NOMO-1 treated with dmso at 0.1 percent for 144 hours (cell line): ENCODE measurements at regions not wholly inside any gene's neighbourhood (a gene's known extent, or its start where the extent isn't known, plus 50 kb on each side); places are given as distances from the start of the nearest gene placed in this dataset.
"Not testable (repeated sequence)": the region's sequence is repeated elsewhere in the genome, so short reads cannot be mapped to it uniquely, and the experiment has no call there.

Source experiments
- DNase-seq: peaks from one replicate; lab custom pipeline; 2025; ENCODE audit not compliant: unreplicated experiment; lab: John Stamatoyannopoulos, UW

- DNase-seq, result no peak
Observed at GRCh38 chr22:22716136-22716665, 71.8 kb downstream of the GGTLC2 start.

- no peak for DNase-seq
Observed at GRCh38 chr22:22717664-22718063, 73.2 kb downstream of the GGTLC2 start.

GRCh38 chr22:22720201-22720723 lies 75.8 kb downstream of the GGTLC2 start:
- peak; percentile 84 for DNase-seq

- peak; percentile 34 for DNase-seq
Observed at GRCh38 chr22:22720724-22721261, 76.4 kb downstream of the GGTLC2 start.

GRCh38 chr22:22721681-22722354 lies 77.4 kb downstream of the GGTLC2 start:
- DNase-seq, result no peak

GRCh38 chr22:22728382-22728781 lies 84.0 kb downstream of the GGTLC2 start:
- no peak for DNase-seq

GRCh38 chr22:22730655-22731373 lies 86.4 kb downstream of the GGTLC2 start:
- DNase-seq, result no peak

- DNase-seq, result no peak
Observed at GRCh38 chr22:22731374-22731676, 86.9 kb downstream of the GGTLC2 start.

- not testable (repeated sequence) for DNase-seq
Observed at GRCh38 chr22:22733006-22733405, 88.6 kb downstream of the GGTLC2 start.

GRCh38 chr22:22733881-22734373 lies 89.5 kb downstream of the GGTLC2 start:
- DNase-seq, result no peak

GRCh38 chr22:22734395-22735272 lies 90.2 kb downstream of the GGTLC2 start:
- not testable (repeated sequence) for DNase-seq

GRCh38 chr22:22735276-22735675 lies 90.9 kb downstream of the GGTLC2 start:
- not testable (repeated sequence) for DNase-seq

- no peak for DNase-seq
Observed at GRCh38 chr22:22735695-22736611, 91.5 kb downstream of the GGTLC2 start.

- DNase-seq, result no peak
Observed at GRCh38 chr22:22737590-22737989, 93.2 kb downstream of the GGTLC2 start.

GRCh38 chr22:22738959-22739585 lies 94.7 kb downstream of the GGTLC2 start:
- no peak for DNase-seq

GRCh38 chr22:22740560-22741276 lies 96.3 kb downstream of the GGTLC2 start:
- DNase-seq, result no peak

- no peak for DNase-seq
Observed at GRCh38 chr22:22741843-22742242, 97.4 kb downstream of the GGTLC2 start.

GRCh38 chr22:22742641-22743040 lies 98.2 kb downstream of the GGTLC2 start:
- no peak for DNase-seq
